C4-2B (cell line): ENCODE measurements at regions not wholly inside any gene's neighbourhood (a gene's known extent, or its start where the extent isn't known, plus 50 kb on each side); places are given as distances from the start of the nearest gene placed in this dataset.

Source experiments
- H3K27ac ChIP-seq: fragments of 450-650 bp; 2 replicates; pipeline ENCODE4 v1.5.1; 2017
- ZFX ChIP-seq: fragments of 450-650 bp; IDR thresholded peaks from 2 replicates; pipeline ENCODE4 v1.6.1; 2017
- TF ChIP-seq, protein P1 (sequence below): fragments of 450-650 bp; conservative IDR thresholded peaks from 2 replicates; pipeline ENCODE4 v1.5.1; 2017; ENCODE audit warnings: mild to moderate bottlenecking

DNA sequence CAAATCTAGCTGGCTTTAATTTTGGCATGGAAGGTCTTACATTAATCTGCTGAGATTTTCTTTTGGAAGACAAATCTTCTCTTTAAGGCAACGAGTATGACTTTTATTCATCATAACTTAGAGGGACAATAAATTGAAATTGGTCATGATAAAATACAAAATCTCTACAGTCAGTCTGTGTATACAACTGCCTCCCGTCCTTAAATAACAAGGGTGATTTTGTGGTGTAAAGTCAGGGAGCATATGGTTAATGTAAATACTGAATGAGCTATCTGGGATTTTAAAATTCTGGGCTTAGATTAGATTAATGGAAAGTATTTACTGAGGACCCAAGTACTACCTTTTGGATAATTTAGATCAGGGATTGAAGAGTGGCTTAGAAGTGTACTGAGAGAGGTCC lies 328.4 kb upstream of the HAND2 start:
- TF ChIP-seq, protein P1, sequence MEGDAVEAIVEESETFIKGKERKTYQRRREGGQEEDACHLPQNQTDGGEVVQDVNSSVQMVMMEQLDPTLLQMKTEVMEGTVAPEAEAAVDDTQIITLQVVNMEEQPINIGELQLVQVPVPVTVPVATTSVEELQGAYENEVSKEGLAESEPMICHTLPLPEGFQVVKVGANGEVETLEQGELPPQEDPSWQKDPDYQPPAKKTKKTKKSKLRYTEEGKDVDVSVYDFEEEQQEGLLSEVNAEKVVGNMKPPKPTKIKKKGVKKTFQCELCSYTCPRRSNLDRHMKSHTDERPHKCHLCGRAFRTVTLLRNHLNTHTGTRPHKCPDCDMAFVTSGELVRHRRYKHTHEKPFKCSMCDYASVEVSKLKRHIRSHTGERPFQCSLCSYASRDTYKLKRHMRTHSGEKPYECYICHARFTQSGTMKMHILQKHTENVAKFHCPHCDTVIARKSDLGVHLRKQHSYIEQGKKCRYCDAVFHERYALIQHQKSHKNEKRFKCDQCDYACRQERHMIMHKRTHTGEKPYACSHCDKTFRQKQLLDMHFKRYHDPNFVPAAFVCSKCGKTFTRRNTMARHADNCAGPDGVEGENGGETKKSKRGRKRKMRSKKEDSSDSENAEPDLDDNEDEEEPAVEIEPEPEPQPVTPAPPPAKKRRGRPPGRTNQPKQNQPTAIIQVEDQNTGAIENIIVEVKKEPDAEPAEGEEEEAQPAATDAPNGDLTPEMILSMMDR: no peak
- no peak for TF ChIP-seq ZFX
- no peak overlapping the region for H3K27ac ChIP-seq

- TF ChIP-seq, protein P1: no peak
- no peak for TF ChIP-seq ZFX
- H3K27ac ChIP-seq: no peak overlapping the region
Measured at GRCh38 chr4:173857828-173858227, 327.8 kb upstream of the HAND2 start.

DNA sequence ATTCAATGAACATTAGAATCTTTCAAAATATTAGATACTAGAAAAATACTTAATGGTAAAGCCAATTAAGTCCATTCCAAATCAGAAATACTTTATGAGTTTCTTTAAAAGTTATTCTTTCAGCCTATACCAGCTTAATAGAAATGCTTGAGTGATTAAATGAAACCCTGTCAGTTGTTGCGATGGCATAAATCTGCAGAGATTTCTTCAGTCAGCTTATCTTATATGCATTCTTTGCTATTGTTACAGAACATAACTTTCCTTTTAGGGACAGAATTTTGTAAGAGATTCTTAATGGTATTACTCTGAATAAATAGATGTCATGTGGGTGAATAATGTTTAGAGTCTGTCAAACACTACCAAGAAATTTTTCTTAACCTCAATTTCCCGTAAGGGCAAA lies 325.0 kb upstream of the HAND2 start:
- H3K27ac ChIP-seq: no peak overlapping the region
- TF ChIP-seq ZFX: no peak

- TF ChIP-seq, protein P1: no peak
- TF ChIP-seq ZFX: no peak
Measured at GRCh38 chr4:173852775-173853174, 322.7 kb upstream of the HAND2 start.

GRCh38 chr4:173845580-173845979 lies 315.6 kb upstream of the HAND2 start:
- no peak overlapping the region for H3K27ac ChIP-seq
- TF ChIP-seq, protein P1: no peak
- TF ChIP-seq ZFX: no peak

More at GRCh38 chr4:173852775-173853174, 322.7 kb upstream of the HAND2 start:
- no peak overlapping the region for H3K27ac ChIP-seq

GRCh38 chr4:173839865-173840264 lies 309.8 kb upstream of the HAND2 start:
- H3K27ac ChIP-seq: no peak overlapping the region
- no peak for TF ChIP-seq ZFX
- TF ChIP-seq, protein P1: no peak

GRCh38 chr4:173837517-173837916 lies 307.5 kb upstream of the HAND2 start:
- no peak for TF ChIP-seq ZFX
- TF ChIP-seq, protein P1: no peak
- H3K27ac ChIP-seq: no peak overlapping the region

GRCh38 chr4:173835903-173836302 lies 305.9 kb upstream of the HAND2 start:
- H3K27ac ChIP-seq: no peak overlapping the region
- TF ChIP-seq, protein P1: no peak
- no peak for TF ChIP-seq ZFX
